Testis (tissue), 2 donors: ENCODE measurements at regions not wholly inside any gene's neighbourhood (a gene's known extent, or its start where the extent isn't known, plus 50 kb on each side); places are given as distances from the start of the nearest gene placed in this dataset.

Experiments used
- CTCF ChIP-seq, 3 experiments: fragments of 450-650 bp in 2 of 3; fragments of 200-600 bp in 1 of 3; sonication (generic) in 1 of 3; IDR thresholded peaks; one replicate each; pipeline ENCODE4 v1.5.1; 2016 to 2019; ENCODE audit warnings: antibody characterized with exemption in 3 of 3, mild to moderate bottlenecking in 2 of 3, moderate library complexity in 1 of 3
- POLR2A ChIP-seq: fragments of 450-650 bp; IDR thresholded peaks from one replicate; pipeline ENCODE4 v1.6.1; 2017; ENCODE audit warnings: antibody characterized with exemption, mild to moderate bottlenecking, moderate library complexity

GRCh38 chr5:142466195-142466971 is 141.6 kb upstream of the SPRY4 start:
- TF ChIP-seq POLR2A (no peak), CTCF (IDR thresholded peaks at IDR 0.05) (no peak)
